K562 (cell line): ENCODE measurements at regions not wholly inside any gene's neighbourhood (a gene's known extent, or its start where the extent isn't known, plus 50 kb on each side); places are given as distances from the start of the nearest gene placed in this dataset.

Experiments
- ARHGAP35 ChIP-seq: fragments of 450-650 bp; IDR thresholded peaks from 2 replicates; pipeline ENCODE4 v1.6.1; 2018; ENCODE audit not compliant: partially characterized antibody
- CBFB ChIP-seq: sonication (generic); formaldehyde crosslinking; IDR thresholded peaks from 2 replicates; pipeline ENCODE4 v1.4.0; 2020; ENCODE audit warnings: mild to moderate bottlenecking, missing genetic modification reagents
- CEBPG ChIP-seq, 3 experiments: fragments of 200-800 bp in 1 of 3; sonication (Bioruptor generic) in 1 of 3; sonication (generic) in 1 of 3; formaldehyde crosslinking in 1 of 3; IDR thresholded peaks in 2 of 3; conservative IDR thresholded peaks in 1 of 3; 2 replicates each; pipeline versions ENCODE4 v1.6.1 to v1.8.0; 2016 to 2022; ENCODE audit warnings: missing compliant biosample characterization in 2 of 3, missing genetic modification characterization in 2 of 3, mild to moderate bottlenecking in 1 of 3, missing genetic modification reagents in 1 of 3
- E2F3 ChIP-seq: fragments of 250-450 bp; sonication (Bioruptor Pico); IDR thresholded peaks from 2 replicates; pipeline ENCODE4 v1.4.0; 2020; ENCODE audit warnings: mild to moderate bottlenecking
- ESRRA ChIP-seq: fragments of 450-650 bp; IDR thresholded peaks from 2 replicates; pipeline ENCODE4 v1.6.1; 2014; ENCODE audit warnings: low read depth, mild to moderate bottlenecking, moderate library complexity, borderline replicate concordance
- HOXB6 ChIP-seq: fragments of 250-450 bp; sonication (Bioruptor Pico); IDR thresholded peaks from 2 replicates; pipeline ENCODE4 v1.5.1; 2022; ENCODE audit warnings: mild to moderate bottlenecking, borderline replicate concordance
- MXI1 ChIP-seq: IDR thresholded peaks from 2 replicates; pipeline ENCODE4 v1.6.1; 2011; ENCODE audit warnings: low read depth, mild to moderate bottlenecking, improper control_type of control experiment, low read length
- NR2C1 ChIP-seq, 2 experiments: fragments of 450-650 bp; IDR thresholded peaks; 2 replicates each; pipeline ENCODE4 v1.6.1; 2017; ENCODE audit warnings: mild to moderate bottlenecking in 2 of 2, antibody characterized with exemption in 1 of 2, inconsistent platforms in 1 of 2, missing compliant biosample characterization in 1 of 2, missing genetic modification characterization in 1 of 2
- RBM17 ChIP-seq: fragments of 200-400 bp; formaldehyde crosslinking; IDR thresholded peaks from 2 replicates; pipeline ENCODE4 v1.6.1; 2017; ENCODE audit warnings: low read depth, mild to moderate bottlenecking, low read length, borderline replicate concordance
- REST ChIP-seq, 2 experiments: fragments of 450-650 bp; formaldehyde crosslinking in 1 of 2; IDR thresholded peaks; 2 replicates each; pipeline versions ENCODE4 v1.4.0 to v1.6.1; 2014 to 2020; ENCODE audit warnings: mild to moderate bottlenecking in 2 of 2, borderline replicate concordance in 1 of 2, low read depth in 1 of 2
- RFX5 ChIP-seq: IDR thresholded peaks from 2 replicates; pipeline ENCODE4 v1.6.1; 2011; ENCODE audit warnings: low read depth, mild to moderate bottlenecking, improper control_type of control experiment, low read length
- SMAD2 ChIP-seq: fragments of 150-350 bp; IDR thresholded peaks from 2 replicates; pipeline ENCODE4 v1.6.1; 2014; ENCODE audit warnings: low read depth, mild to moderate bottlenecking, low read length
- TCF15 ChIP-seq: fragments of 250-450 bp; sonication (Bioruptor Pico); IDR thresholded peaks from 2 replicates; pipeline ENCODE4 v1.8.0; 2022; ENCODE audit warnings: moderate library complexity, mild to moderate bottlenecking, inconsistent platforms
- U2AF1 ChIP-seq: fragments of 200-400 bp; formaldehyde crosslinking; optimal IDR thresholded peaks from 2 replicates; pipeline ENCODE3; 2017; ENCODE audit warnings: mild to moderate bottlenecking, low read depth, low read length, moderate library complexity
- ZFX ChIP-seq: sonication (generic); formaldehyde crosslinking; IDR thresholded peaks from 2 replicates; pipeline ENCODE4 v1.8.0; 2022; ENCODE audit warnings: mild to moderate bottlenecking, missing genetic modification reagents, moderate library complexity
- ZNF143 ChIP-seq: sonication (generic); formaldehyde crosslinking; IDR thresholded peaks from 2 replicates; pipeline ENCODE4 v1.9.0; 2022; ENCODE audit warnings: mild to moderate bottlenecking, missing genetic modification reagents
- ZNF512 ChIP-seq: IDR thresholded peaks from 2 replicates; pipeline ENCODE4 v1.6.1; 2016; ENCODE audit warnings: missing genetic modification characterization, missing compliant biosample characterization
- ZNF77 ChIP-seq: fragments of 250-450 bp; sonication (Bioruptor Pico); IDR thresholded peaks from 2 replicates; pipeline ENCODE4 v1.5.0; 2020

GRCh38 chr10:91103384-91104192 is 116.9 kb upstream of the PCGF5 start (continued):
- TF ChIP-seq MXI1 (no peak), ARHGAP35 (no peak), NR2C1 (IDR thresholded peaks at IDR 0.05) (no peak), NR2C1 (tag; IDR thresholded peaks at IDR 0.05) (no peak), ZNF77 (no peak), ESRRA (no peak), REST (IDR thresholded peaks at IDR 0.05; ENCODE audit: borderline replicate concordance) (no peak), REST (CRISPR knock-in tag; IDR thresholded peaks at IDR 0.05; ENCODE audit: low read depth) (no peak), HOXB6 (CRISPR knock-in tag) (no peak), CEBPG (CRISPR knock-in tag; IDR thresholded peaks at IDR 0.05) (no peak), CEBPG (tag; conservative IDR thresholded peaks at IDR 0.05 in 1 of 2, IDR thresholded peaks at IDR 0.05 in 1 of 2) (no peak), RBM17 (no peak), ZFX (CRISPR knock-in tag) (no peak), ZNF512 (no peak), ZNF143 (CRISPR knock-in tag) (no peak), SMAD2 (no peak), E2F3 (no peak), TCF15 (no peak), U2AF1 (no peak), RFX5 (no peak), CBFB (no peak)
